ENCODE measurements at regions not wholly inside any gene's neighbourhood (a gene's known extent, or its start where the extent isn't known, plus 50 kb on each side); places are given as distances from the start of the nearest gene placed in this dataset.
A peak's percentile ranks its signal among the peaks of the same experiment; 100 is the strongest.

- Mint-ChIP-seq H3K4me1 (peaks cover 21% of the 10 kb centered on the region), H3K9me3 (peaks cover 0 to 3% (median 0%) of the 10 kb centered on the region in 7 donors), H3K36me3 (no peaks in the 10 kb centered on the region), H3K27me3 (ENCODE audit: low read depth in 3 of 3) (no peaks in the 10 kb centered on the region), H3K27ac (peak overlapping the region; percentile 19 to 88 (median 51)), H3K4me3 (no peak overlapping the region)
- no peaks in the 10 kb centered on the region for H4K20me1 ChIP-seq (ENCODE audit: insufficient read depth, low read length)
- peak in 2 of 3 donors; percentile 7 to 59 for DNase-seq
- H3K9ac ChIP-seq (ENCODE audit: insufficient read depth, low read length, poor library complexity, severe bottlenecking): no peak overlapping the region
- no peak overlapping the region for H2AFZ ChIP-seq (ENCODE audit: insufficient read depth, low read depth, low read length, poor library complexity, severe bottlenecking)
- no peaks in the 10 kb centered on the region for H3K79me2 ChIP-seq (ENCODE audit: insufficient read depth, low read length)
- no peaks in the 10 kb centered on the region for H3K9me3 ChIP-seq (replicated peaks in 1 of 2; ENCODE audit: control insufficient read depth in 1 of 2, insufficient read depth in 1 of 2, low read length in 2 of 2)
- intact Hi-C loops (cut with micrococcal nuclease): no loop called here
- H3K4me2 ChIP-seq (replicated peaks; ENCODE audit: extremely low read depth, low read length, poor library complexity, severe bottlenecking): no peak overlapping the region
- no peaks in the 10 kb centered on the region for H3K27me3 ChIP-seq (ENCODE audit: control insufficient read depth in 2 of 2, insufficient read depth in 2 of 2, low read length in 2 of 2)
- H3K4me3 ChIP-seq (replicated peaks in 1 of 3; ENCODE audit: low read depth in 2 of 3, low read length in 3 of 3): no peak overlapping the region
- H3K27ac ChIP-seq (ENCODE audit: low read depth in 1 of 2, low read length in 2 of 2): peak overlapping the region in 1 of 2 donors; percentile 3
- H3K4me1 ChIP-seq (ENCODE audit: control insufficient read depth in 1 of 2, insufficient read depth in 2 of 2, low read length in 2 of 2): peaks cover 14 to 15% of the 10 kb centered on the region in 2 donors
- TF ChIP-seq CTCF (IDR thresholded peaks at IDR 0.05): no peak
- no peaks in the 10 kb centered on the region for H3K36me3 ChIP-seq (replicated peaks in 1 of 2; ENCODE audit: control insufficient read depth in 1 of 2, insufficient read depth in 2 of 2, low read length in 2 of 2)
Observed at GRCh38 chr11:104695065-104695463, 203.2 kb downstream of the CASP12 start.

GRCh38 chr11:104694259-104695064, 203.8 kb downstream of the CASP12 start:
- Histone ChIP-seq H3K36me3 (replicated peaks in 1 of 2; ENCODE audit: control insufficient read depth in 1 of 2, insufficient read depth in 2 of 2, low read length in 2 of 2) (no peaks in the 10 kb centered on the region), H3K4me3 (replicated peaks in 1 of 3; ENCODE audit: low read depth in 2 of 3, low read length in 3 of 3) (no peak overlapping the region), H3K4me2 (replicated peaks; ENCODE audit: extremely low read depth, low read length, poor library complexity, severe bottlenecking) (no peak overlapping the region), H3K79me2 (ENCODE audit: insufficient read depth, low read length) (no peaks in the 10 kb centered on the region), H2AFZ (ENCODE audit: insufficient read depth, low read depth, low read length, poor library complexity, severe bottlenecking) (no peak overlapping the region), H3K9ac (ENCODE audit: insufficient read depth, low read length, poor library complexity, severe bottlenecking) (no peak overlapping the region), H3K9me3 (replicated peaks in 1 of 2; ENCODE audit: control insufficient read depth in 1 of 2, insufficient read depth in 1 of 2, low read length in 2 of 2) (no peaks in the 10 kb centered on the region), H4K20me1 (ENCODE audit: insufficient read depth, low read length) (no peaks in the 10 kb centered on the region), H3K27ac (ENCODE audit: low read depth in 1 of 2, low read length in 2 of 2) (peak overlapping the region in 1 of 2 donors; percentile 3), H3K4me1 (ENCODE audit: control insufficient read depth in 1 of 2, insufficient read depth in 2 of 2, low read length in 2 of 2) (peaks cover 17 to 21% of the 10 kb centered on the region in 2 donors), H3K27me3 (ENCODE audit: control insufficient read depth in 2 of 2, insufficient read depth in 2 of 2, low read length in 2 of 2) (no peaks in the 10 kb centered on the region)
- no peaks in the 10 kb centered on the region for H3K36me3 Mint-ChIP-seq
- H3K4me1 Mint-ChIP-seq: peaks cover 24% of the 10 kb centered on the region
- intact Hi-C loops (cut with micrococcal nuclease): no loop called here
- no peaks in the 10 kb centered on the region for H3K27me3 Mint-ChIP-seq (ENCODE audit: low read depth in 3 of 3)
- 90% methylated on average over 5 of the region's 7 CpGs for WGBS (ENCODE audit: insufficient coverage)
- TF ChIP-seq CTCF (IDR thresholded peaks at IDR 0.05): no peak
- peak; percentile 14 to 80 (median 20) for DNase-seq
- H3K4me3 Mint-ChIP-seq: no peak overlapping the region
- peak overlapping the region; percentile 19 to 88 (median 51) for H3K27ac Mint-ChIP-seq
- peaks cover 0 to 3% (median 0%) of the 10 kb centered on the region in 7 donors for H3K9me3 Mint-ChIP-seq

Data from CD14-positive monocyte (primary cell).